Bronchial epithelial cell (primary cell): ENCODE measurements at regions not wholly inside any gene's neighbourhood (a gene's known extent, or its start where the extent isn't known, plus 50 kb on each side); places are given as distances from the start of the nearest gene placed in this dataset.
A peak's percentile ranks its signal among the peaks of the same experiment; 100 is the strongest.
"Not testable (repeated sequence)": the region's sequence is repeated elsewhere in the genome, so short reads cannot be mapped to it uniquely, and the experiment has no call there.

ENCODE experiments used
- DNase-seq: peaks from one replicate; pipeline ENCODE4 v3.0.0-alpha.2; 2010; ENCODE audit warnings: low read depth
- FAIRE-seq: peaks from 2 replicates; lab custom pipeline; 2011; peaks lifted over from hg19 to GRCh38; lab: Jason Lieb, UNC
- H3K27me3 ChIP-seq: 2 replicates; pipeline ENCODE4 v1.5.1; 2011; ENCODE audit warnings: low read length; ENCODE audit not compliant: control insufficient read depth, insufficient read depth
- H3K36me3 ChIP-seq: 2 replicates; pipeline ENCODE4 v1.5.1; 2011; ENCODE audit warnings: low read length; ENCODE audit not compliant: control insufficient read depth, insufficient read depth
- H3K4me3 ChIP-seq: 2 replicates; pipeline ENCODE4 v1.5.1; 2011; ENCODE audit warnings: mild to moderate bottlenecking, low read depth, low read length, control low read depth
- TF ChIP-seq, protein P1 (sequence below): IDR thresholded peaks from 2 replicates; pipeline ENCODE4 v1.5.1; 2011; ENCODE audit warnings: mild to moderate bottlenecking, moderate library complexity, low read length, control low read depth, inconsistent platforms; ENCODE audit not compliant: insufficient read depth, severe bottlenecking

DNA sequence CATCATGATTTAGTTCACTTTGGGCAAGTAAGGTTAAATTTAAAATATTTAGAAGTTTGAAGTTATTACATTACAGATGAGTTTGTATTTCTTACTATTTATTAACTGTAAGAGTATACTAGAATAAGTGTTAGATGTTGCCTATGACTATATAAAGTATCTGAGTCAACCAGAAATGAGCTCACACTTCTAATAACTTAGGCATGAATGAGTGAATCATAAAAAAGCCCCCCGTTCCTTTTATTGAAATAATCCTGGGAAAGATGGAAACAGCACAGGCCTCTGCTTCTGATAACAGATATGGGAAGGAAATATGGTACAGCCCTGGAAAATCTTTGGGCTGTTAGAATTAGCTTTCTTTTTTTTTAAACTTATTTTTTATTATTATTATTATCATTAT is 66.6 kb upstream of the TGFBR2 start:
- TF ChIP-seq, protein P1, sequence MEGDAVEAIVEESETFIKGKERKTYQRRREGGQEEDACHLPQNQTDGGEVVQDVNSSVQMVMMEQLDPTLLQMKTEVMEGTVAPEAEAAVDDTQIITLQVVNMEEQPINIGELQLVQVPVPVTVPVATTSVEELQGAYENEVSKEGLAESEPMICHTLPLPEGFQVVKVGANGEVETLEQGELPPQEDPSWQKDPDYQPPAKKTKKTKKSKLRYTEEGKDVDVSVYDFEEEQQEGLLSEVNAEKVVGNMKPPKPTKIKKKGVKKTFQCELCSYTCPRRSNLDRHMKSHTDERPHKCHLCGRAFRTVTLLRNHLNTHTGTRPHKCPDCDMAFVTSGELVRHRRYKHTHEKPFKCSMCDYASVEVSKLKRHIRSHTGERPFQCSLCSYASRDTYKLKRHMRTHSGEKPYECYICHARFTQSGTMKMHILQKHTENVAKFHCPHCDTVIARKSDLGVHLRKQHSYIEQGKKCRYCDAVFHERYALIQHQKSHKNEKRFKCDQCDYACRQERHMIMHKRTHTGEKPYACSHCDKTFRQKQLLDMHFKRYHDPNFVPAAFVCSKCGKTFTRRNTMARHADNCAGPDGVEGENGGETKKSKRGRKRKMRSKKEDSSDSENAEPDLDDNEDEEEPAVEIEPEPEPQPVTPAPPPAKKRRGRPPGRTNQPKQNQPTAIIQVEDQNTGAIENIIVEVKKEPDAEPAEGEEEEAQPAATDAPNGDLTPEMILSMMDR, result no peak
- FAIRE-seq (no peak), DNase-seq (peak; percentile 88)
- Histone ChIP-seq H3K36me3 (no peaks in the 10 kb centered on the region), H3K27me3 (no peaks in the 10 kb centered on the region), H3K4me3 (no peak overlapping the region)

DNA sequence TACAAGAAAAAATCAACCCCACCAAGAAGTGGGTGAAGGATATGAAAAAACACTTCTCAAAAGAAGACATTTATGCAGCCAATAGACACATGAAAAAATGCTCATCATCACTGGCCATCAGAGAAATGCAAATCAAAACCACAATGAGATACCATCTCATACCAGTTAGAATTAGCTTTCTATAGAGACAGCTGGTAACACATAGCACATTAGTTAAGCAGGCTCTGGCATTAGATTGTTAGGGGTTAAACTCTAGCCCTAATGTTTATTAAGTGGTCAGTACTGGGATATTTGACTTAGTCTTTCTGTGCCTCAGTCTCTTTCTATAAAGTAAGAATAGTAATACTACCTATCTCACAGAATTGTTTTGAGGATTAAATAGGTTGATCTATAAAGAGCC is 65.2 kb upstream of the TGFBR2 start:
- FAIRE-seq, result not testable (repeated sequence)

DNA sequence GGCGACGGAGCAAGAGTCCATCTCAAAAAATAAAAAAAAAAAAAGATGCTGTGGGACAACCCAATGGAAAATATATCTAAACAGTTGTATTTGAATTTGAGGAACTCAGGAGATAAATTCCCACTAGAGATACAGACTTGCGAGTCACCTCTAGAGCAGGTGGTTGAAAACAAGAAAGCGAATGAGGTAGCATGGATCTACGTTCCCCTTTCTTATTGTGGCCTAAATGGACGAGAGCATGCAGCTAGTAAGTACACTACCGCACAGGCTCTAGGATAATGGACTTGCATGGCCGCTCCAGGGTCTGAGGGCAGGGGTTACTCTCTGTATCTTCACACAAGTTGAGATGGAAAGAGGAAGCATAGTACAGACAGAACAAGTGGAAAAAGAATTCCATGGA is 63.5 kb upstream of the TGFBR2 start:
- Histone ChIP-seq H3K36me3 (no peaks in the 10 kb centered on the region), H3K27me3 (no peaks in the 10 kb centered on the region)
- FAIRE-seq, result no peak

More for the DNA sequence above, 65.2 kb upstream of the TGFBR2 start:
- H3K27me3 ChIP-seq, H3K36me3 ChIP-seq, DNase-seq, H3K4me3 ChIP-seq: not testable (repeated sequence)

DNA sequence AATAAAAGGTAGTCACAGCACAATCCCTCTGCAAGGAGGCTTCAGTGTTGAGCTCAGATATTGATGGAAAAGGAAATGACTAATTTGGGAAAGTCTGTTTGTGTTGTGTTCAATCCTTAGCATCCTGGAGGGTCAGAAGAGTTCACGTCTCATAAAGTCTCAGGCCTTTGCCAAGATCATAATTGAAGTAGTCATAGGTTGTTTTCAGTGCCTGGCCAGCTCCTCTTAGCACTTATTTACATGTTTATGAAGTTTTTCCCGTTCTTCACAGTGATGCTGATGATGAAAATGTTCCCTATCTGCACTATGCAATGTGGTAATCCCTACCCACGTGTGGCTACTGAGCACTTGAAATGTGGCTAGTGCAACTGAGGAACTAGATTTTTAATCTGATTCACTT is 61.6 kb upstream of the TGFBR2 start:
- TF ChIP-seq, protein P1, result no peak
- Histone ChIP-seq H3K4me3 (no peak overlapping the region), H3K27me3 (no peaks in the 10 kb centered on the region), H3K36me3 (no peaks in the 10 kb centered on the region)
- DNase-seq (peak; percentile 96), FAIRE-seq (peak; percentile 82)

More for the DNA sequence above, 63.5 kb upstream of the TGFBR2 start:
- no peak overlapping the region for H3K4me3 ChIP-seq
- no peak for DNase-seq
- TF ChIP-seq, protein P1, result no peak

DNA sequence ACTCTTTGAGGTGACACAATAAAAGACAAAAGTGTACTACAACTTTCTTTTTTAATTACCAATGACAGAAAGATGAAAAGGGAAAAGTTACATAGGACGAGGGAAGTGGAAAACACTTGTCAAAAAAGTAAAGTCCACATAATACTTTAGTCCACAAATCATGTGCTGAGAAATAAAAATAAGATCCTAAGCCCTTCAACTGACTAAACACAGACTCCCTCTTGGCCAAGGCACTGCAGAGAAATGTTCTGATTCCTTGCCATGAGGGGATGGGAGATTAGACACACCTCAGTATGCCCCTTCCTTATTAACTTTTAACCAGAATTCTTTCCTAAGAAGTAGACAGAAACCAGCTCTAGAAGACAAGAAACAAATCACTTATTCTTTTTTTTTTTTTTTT is 59.5 kb upstream of the TGFBR2 start:
- Histone ChIP-seq H3K36me3 (no peaks in the 10 kb centered on the region), H3K4me3 (no peak overlapping the region), H3K27me3 (no peaks in the 10 kb centered on the region)
- TF ChIP-seq, protein P1, result no peak
- FAIRE-seq (no peak), DNase-seq (no peak)

DNA sequence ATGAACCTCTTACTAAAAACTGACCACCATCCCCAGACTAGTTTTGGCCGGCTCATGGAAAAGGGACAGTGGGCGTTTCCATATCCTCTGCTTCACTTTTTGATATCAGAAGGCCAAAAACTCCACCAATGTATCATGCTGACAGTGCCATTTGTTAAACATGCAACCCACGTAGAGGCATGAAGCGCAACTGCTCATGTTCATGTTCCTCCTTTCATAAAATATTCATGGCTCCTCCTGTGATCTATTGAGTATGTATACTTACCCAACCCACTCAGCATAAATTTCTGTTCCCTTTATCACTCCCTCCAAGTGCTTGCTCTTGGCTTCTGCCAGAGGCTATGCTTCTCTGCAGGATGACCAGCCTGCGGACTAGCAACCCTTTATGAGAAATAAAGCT is 58.7 kb upstream of the TGFBR2 start:
- no peak overlapping the region for H3K4me3 ChIP-seq
- DNase-seq (no peak), FAIRE-seq (no peak)
- no peaks in the 10 kb centered on the region for H3K36me3 ChIP-seq
- H3K27me3 ChIP-seq, result no peaks in the 10 kb centered on the region
- TF ChIP-seq, protein P1, result no peak
